ENCODE measurements at regions not wholly inside any gene's neighbourhood (a gene's known extent, or its start where the extent isn't known, plus 50 kb on each side); places are given as distances from the start of the nearest gene placed in this dataset.

DNA sequence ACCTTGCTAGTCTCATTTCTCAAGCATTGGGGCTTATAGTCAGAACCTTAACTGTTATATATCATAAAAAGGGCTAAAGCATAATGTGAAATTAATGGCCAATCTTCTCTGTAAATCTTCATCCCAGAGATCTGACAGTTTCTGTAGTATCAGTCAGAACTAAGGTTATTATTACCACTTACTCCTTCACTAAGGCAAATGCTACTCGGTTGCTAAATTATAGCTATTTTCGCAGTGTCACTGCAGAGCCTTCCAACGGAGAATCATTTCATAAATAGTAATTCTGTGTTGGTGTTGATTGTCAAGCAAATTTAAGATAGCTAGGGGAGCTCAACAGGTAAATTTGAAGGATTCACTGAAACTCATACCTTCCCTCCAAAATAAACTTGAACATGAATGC is 258.0 kb downstream of the METTL4 start:
- no peak for DNase-seq (ENCODE audit: low spot score)
- Histone ChIP-seq H3K23ac (ENCODE audit: low read depth, low read length, poor library complexity) (no peak overlapping the region), H3K9ac (ENCODE audit: low read depth, low read length, poor library complexity) (no peak overlapping the region), H4K8ac (ENCODE audit: low read depth, low read length) (no peak overlapping the region), H3K27ac (replicated peaks; ENCODE audit: low read length) (no peak overlapping the region), H3K4me2 (ENCODE audit: insufficient read depth, low read length, poor library complexity, severe bottlenecking) (no peak overlapping the region), H2AFZ (ENCODE audit: low read length) (no peak overlapping the region), H3K79me1 (ENCODE audit: low read depth, low read length) (no peaks in the 10 kb centered on the region), H3K4ac (ENCODE audit: low read length) (no peak overlapping the region), H3K14ac (ENCODE audit: low read length) (no peak overlapping the region), H2BK5ac (ENCODE audit: low read length) (no peak overlapping the region), H2BK120ac (ENCODE audit: low read depth, low read length) (no peak overlapping the region), H2BK15ac (ENCODE audit: low read length) (no peak overlapping the region), H2AK5ac (ENCODE audit: low read depth, low read length) (no peak overlapping the region), H3K9me3 (replicated peaks in 1 of 2; ENCODE audit: control insufficient read depth in 2 of 2, insufficient read depth in 1 of 2, low read depth in 1 of 2, low read length in 2 of 2) (no peaks in the 10 kb centered on the region), H3K4me3 (ENCODE audit: low read length in 2 of 2) (no peak overlapping the region), H2BK12ac (ENCODE audit: low read length) (no peak overlapping the region), H4K91ac (ENCODE audit: low read depth, low read length, poor library complexity) (no peak overlapping the region), H3K18ac (ENCODE audit: low read length) (no peak overlapping the region), H3K27me3 (ENCODE audit: control insufficient read depth in 3 of 3, insufficient read depth in 3 of 3, low read depth in 1 of 3, low read length in 3 of 3) (peaks cover 0 to 2% (median 0%) of the 10 kb centered on the region in 3 experiments), H3K36me3 (replicated peaks in 1 of 2; ENCODE audit: control insufficient read depth in 2 of 2, insufficient read depth in 2 of 2, low read length in 2 of 2) (no peaks in the 10 kb centered on the region), H3K4me1 (ENCODE audit: control insufficient read depth in 2 of 2, insufficient read depth in 1 of 2, low read depth in 1 of 2, low read length in 2 of 2) (no peaks in the 10 kb centered on the region)
- no CpG with 5 or more reads among the region's 3 CpGs for WGBS, 2 donors (ENCODE audit: extremely low coverage in 2 of 2, insufficient read length in 2 of 2, insufficient replicate concordance in 1 of 2)

GRCh38 chr18:2316082-2316750 is 255.1 kb downstream of the METTL4 start:
- Histone ChIP-seq H2BK5ac (ENCODE audit: low read length) (no peak overlapping the region), H4K91ac (ENCODE audit: low read depth, low read length, poor library complexity) (no peak overlapping the region), H2AK5ac (ENCODE audit: low read depth, low read length) (no peak overlapping the region), H3K4me1 (ENCODE audit: control insufficient read depth in 2 of 2, insufficient read depth in 1 of 2, low read depth in 1 of 2, low read length in 2 of 2) (peaks cover 0 to 3% of the 10 kb centered on the region in 2 donors), H3K18ac (ENCODE audit: low read length) (no peak overlapping the region), H3K4me3 (ENCODE audit: low read length in 2 of 2) (no peak overlapping the region), H3K4me2 (ENCODE audit: insufficient read depth, low read length, poor library complexity, severe bottlenecking) (no peak overlapping the region), H2BK15ac (ENCODE audit: low read length) (no peak overlapping the region), H3K14ac (ENCODE audit: low read length) (no peak overlapping the region), H3K4ac (ENCODE audit: low read length) (no peak overlapping the region), H3K79me1 (ENCODE audit: low read depth, low read length) (no peaks in the 10 kb centered on the region), H3K23ac (ENCODE audit: low read depth, low read length, poor library complexity) (no peak overlapping the region), H2BK120ac (ENCODE audit: low read depth, low read length) (no peak overlapping the region), H3K27me3 (ENCODE audit: control insufficient read depth in 3 of 3, insufficient read depth in 3 of 3, low read depth in 1 of 3, low read length in 3 of 3) (peaks cover 0 to 2% (median 0%) of the 10 kb centered on the region in 3 experiments), H3K27ac (replicated peaks; ENCODE audit: low read length) (no peak overlapping the region), H2AFZ (ENCODE audit: low read length) (no peak overlapping the region), H3K36me3 (replicated peaks in 1 of 2; ENCODE audit: control insufficient read depth in 2 of 2, insufficient read depth in 2 of 2, low read length in 2 of 2) (no peaks in the 10 kb centered on the region), H2BK12ac (ENCODE audit: low read length) (no peak overlapping the region), H4K8ac (ENCODE audit: low read depth, low read length) (no peak overlapping the region), H3K9me3 (replicated peaks in 1 of 2; ENCODE audit: control insufficient read depth in 2 of 2, insufficient read depth in 1 of 2, low read depth in 1 of 2, low read length in 2 of 2) (peaks cover 0 to 3% of the 10 kb centered on the region in 2 donors), H3K9ac (ENCODE audit: low read depth, low read length, poor library complexity) (no peak overlapping the region)
- DNase-seq (ENCODE audit: low spot score) = no peak
- no CpG with 5 or more reads among the region's 3 CpGs for WGBS, 2 donors (ENCODE audit: extremely low coverage in 2 of 2, insufficient read length in 2 of 2, insufficient replicate concordance in 1 of 2)

GRCh38 chr18:2316751-2317696 is 254.3 kb downstream of the METTL4 start:
- Histone ChIP-seq H3K4ac (ENCODE audit: low read length) (no peak overlapping the region), H3K18ac (ENCODE audit: low read length) (no peak overlapping the region), H3K23ac (ENCODE audit: low read depth, low read length, poor library complexity) (no peak overlapping the region), H3K27ac (replicated peaks; ENCODE audit: low read length) (no peak overlapping the region), H3K9me3 (replicated peaks in 1 of 2; ENCODE audit: control insufficient read depth in 2 of 2, insufficient read depth in 1 of 2, low read depth in 1 of 2, low read length in 2 of 2) (peaks cover 0 to 3% of the 10 kb centered on the region in 2 donors), H3K14ac (ENCODE audit: low read length) (no peak overlapping the region), H2BK120ac (ENCODE audit: low read depth, low read length) (no peak overlapping the region), H3K79me1 (ENCODE audit: low read depth, low read length) (no peaks in the 10 kb centered on the region), H2BK5ac (ENCODE audit: low read length) (no peak overlapping the region), H2AFZ (ENCODE audit: low read length) (no peak overlapping the region), H4K8ac (ENCODE audit: low read depth, low read length) (no peak overlapping the region), H2AK5ac (ENCODE audit: low read depth, low read length) (no peak overlapping the region), H3K36me3 (replicated peaks in 1 of 2; ENCODE audit: control insufficient read depth in 2 of 2, insufficient read depth in 2 of 2, low read length in 2 of 2) (no peaks in the 10 kb centered on the region), H4K91ac (ENCODE audit: low read depth, low read length, poor library complexity) (no peak overlapping the region), H2BK15ac (ENCODE audit: low read length) (no peak overlapping the region), H3K9ac (ENCODE audit: low read depth, low read length, poor library complexity) (no peak overlapping the region), H3K4me3 (ENCODE audit: low read length in 2 of 2) (no peak overlapping the region), H2BK12ac (ENCODE audit: low read length) (no peak overlapping the region), H3K4me1 (ENCODE audit: control insufficient read depth in 2 of 2, insufficient read depth in 1 of 2, low read depth in 1 of 2, low read length in 2 of 2) (peaks cover 0 to 3% of the 10 kb centered on the region in 2 donors), H3K4me2 (ENCODE audit: insufficient read depth, low read length, poor library complexity, severe bottlenecking) (no peak overlapping the region), H3K27me3 (ENCODE audit: control insufficient read depth in 3 of 3, insufficient read depth in 3 of 3, low read depth in 1 of 3, low read length in 3 of 3) (peaks cover 0 to 2% (median 0%) of the 10 kb centered on the region in 3 experiments)
- DNase-seq (ENCODE audit: low spot score) = no peak
- WGBS, 2 donors (ENCODE audit: extremely low coverage in 2 of 2, insufficient read length in 2 of 2, insufficient replicate concordance in 1 of 2) = no CpG with 5 or more reads among the region's 5 CpGs

DNA sequence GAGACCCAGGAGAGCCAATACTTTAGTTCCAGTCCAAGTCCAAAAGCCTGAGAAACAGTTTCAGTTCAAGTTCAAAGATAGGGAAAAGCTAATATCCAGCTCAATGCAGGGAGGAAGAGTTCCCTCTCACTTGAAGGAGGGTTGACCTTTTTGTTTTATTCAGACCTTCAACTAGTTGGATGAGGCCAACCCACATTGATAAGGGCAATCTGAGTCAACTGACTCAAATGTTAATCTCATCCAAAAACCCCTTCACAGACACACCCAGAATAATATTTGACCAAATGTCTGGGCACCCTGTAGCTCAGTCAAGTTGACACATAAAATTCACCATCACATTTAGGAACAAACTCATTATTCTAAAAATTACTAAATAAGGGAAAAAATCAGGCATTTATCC is 246.8 kb downstream of the METTL4 start:
- H3K79me1 ChIP-seq (ENCODE audit: low read depth, low read length) = no peaks in the 10 kb centered on the region
- H3K9ac ChIP-seq (ENCODE audit: low read depth, low read length, poor library complexity) = no peak overlapping the region
- H4K8ac ChIP-seq (ENCODE audit: low read depth, low read length) = no peak overlapping the region
- no peak overlapping the region for H3K23ac ChIP-seq (ENCODE audit: low read depth, low read length, poor library complexity)
- peaks cover 0 to 3% of the 10 kb centered on the region in 2 donors for H3K9me3 ChIP-seq (replicated peaks in 1 of 2; ENCODE audit: control insufficient read depth in 2 of 2, insufficient read depth in 1 of 2, low read depth in 1 of 2, low read length in 2 of 2)
- no peaks in the 10 kb centered on the region for H3K36me3 ChIP-seq (replicated peaks in 1 of 2; ENCODE audit: control insufficient read depth in 2 of 2, insufficient read depth in 2 of 2, low read length in 2 of 2)
- no peak overlapping the region for H2BK12ac ChIP-seq (ENCODE audit: low read length)
- no peak overlapping the region for H3K4me2 ChIP-seq (ENCODE audit: insufficient read depth, low read length, poor library complexity, severe bottlenecking)
- no peak overlapping the region for H2AFZ ChIP-seq (ENCODE audit: low read length)
- no peak overlapping the region for H2BK5ac ChIP-seq (ENCODE audit: low read length)
- no peak overlapping the region for H3K14ac ChIP-seq (ENCODE audit: low read length)
- no peak overlapping the region for H2AK5ac ChIP-seq (ENCODE audit: low read depth, low read length)
- H4K91ac ChIP-seq (ENCODE audit: low read depth, low read length, poor library complexity) = no peak overlapping the region
- H3K4me3 ChIP-seq (ENCODE audit: low read length in 2 of 2) = no peak overlapping the region
- DNase-seq (ENCODE audit: low spot score) = no peak
- peaks cover 0 to 3% of the 10 kb centered on the region in 2 donors for H3K4me1 ChIP-seq (ENCODE audit: control insufficient read depth in 2 of 2, insufficient read depth in 1 of 2, low read depth in 1 of 2, low read length in 2 of 2)
- no peak overlapping the region for H3K27ac ChIP-seq (replicated peaks; ENCODE audit: low read length)
- no peak overlapping the region for H2BK120ac ChIP-seq (ENCODE audit: low read depth, low read length)
- no peak overlapping the region for H3K4ac ChIP-seq (ENCODE audit: low read length)
- no peak overlapping the region for H2BK15ac ChIP-seq (ENCODE audit: low read length)
- no peak overlapping the region for H3K18ac ChIP-seq (ENCODE audit: low read length)
- no peaks in the 10 kb centered on the region for H3K27me3 ChIP-seq (ENCODE audit: control insufficient read depth in 3 of 3, insufficient read depth in 3 of 3, low read depth in 1 of 3, low read length in 3 of 3)
